IPS-15b (cell line): ENCODE measurements at regions not wholly inside any gene's neighbourhood (a gene's known extent, or its start where the extent isn't known, plus 50 kb on each side); places are given as distances from the start of the nearest gene placed in this dataset.

Source experiments
- H3K27me3 ChIP-seq: one replicate; pipeline ENCODE4 v1.6.1; 2013; ENCODE audit warnings: low read length; ENCODE audit not compliant: control insufficient read depth, insufficient read depth
- H3K36me3 ChIP-seq: one replicate; pipeline ENCODE4 v1.6.1; 2013; ENCODE audit warnings: low read length; ENCODE audit not compliant: control insufficient read depth, insufficient read depth
- H3K4me1 ChIP-seq: one replicate; pipeline ENCODE4 v1.6.1; 2013; ENCODE audit warnings: mild to moderate bottlenecking, low read length; ENCODE audit not compliant: control insufficient read depth, insufficient read depth
- H3K4me3 ChIP-seq: one replicate; pipeline ENCODE4 v1.5.1; 2013; ENCODE audit warnings: low read depth, low read length
- H3K9ac ChIP-seq: one replicate; pipeline ENCODE4 v1.6.1; 2013; ENCODE audit warnings: low read depth, mild to moderate bottlenecking, low read length
- H3K9me3 ChIP-seq: one replicate; pipeline ENCODE4 v1.6.1; 2013; ENCODE audit warnings: mild to moderate bottlenecking, low read length; ENCODE audit not compliant: control insufficient read depth, insufficient read depth

DNA sequence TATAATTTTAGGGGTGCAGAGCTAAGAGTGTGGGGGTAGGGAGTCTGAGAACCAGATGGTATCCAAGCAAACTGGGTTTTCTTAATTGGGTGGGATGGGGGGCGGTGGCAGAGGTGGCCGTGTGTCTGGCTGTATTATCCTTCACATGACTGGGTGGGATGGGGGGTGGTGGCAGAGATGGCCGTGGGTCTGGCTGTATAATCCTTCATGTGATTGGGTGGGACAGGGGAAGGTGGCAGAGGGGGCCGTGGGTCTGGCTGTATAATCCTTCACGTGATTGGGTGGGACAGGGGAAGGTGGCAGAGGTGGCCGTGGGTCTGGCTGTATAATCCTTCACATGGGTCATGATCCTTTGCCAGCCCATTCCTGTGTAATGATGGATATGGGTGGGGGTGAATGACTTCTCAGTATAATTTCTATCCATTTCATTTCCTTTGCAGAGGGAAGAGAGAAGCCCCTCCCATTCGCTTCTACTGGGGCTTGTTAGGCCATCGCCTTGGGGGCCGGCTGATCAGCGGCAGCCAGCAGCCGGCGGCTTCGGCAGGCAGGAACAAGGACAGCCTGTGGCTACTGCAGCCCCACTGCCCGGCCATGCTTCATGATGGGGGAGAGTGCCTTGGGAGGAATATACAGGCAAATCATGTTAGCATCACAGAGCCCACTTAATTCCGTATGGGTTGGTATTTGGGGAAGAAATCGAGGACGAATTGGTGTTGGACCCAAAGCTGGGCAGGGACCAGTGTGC is 179.6 kb upstream of the MKI67 start:
- Histone ChIP-seq H3K9me3 (no peaks in the 10 kb centered on the region), H3K4me3 (no peak overlapping the region), H3K36me3 (no peaks in the 10 kb centered on the region)

DNA sequence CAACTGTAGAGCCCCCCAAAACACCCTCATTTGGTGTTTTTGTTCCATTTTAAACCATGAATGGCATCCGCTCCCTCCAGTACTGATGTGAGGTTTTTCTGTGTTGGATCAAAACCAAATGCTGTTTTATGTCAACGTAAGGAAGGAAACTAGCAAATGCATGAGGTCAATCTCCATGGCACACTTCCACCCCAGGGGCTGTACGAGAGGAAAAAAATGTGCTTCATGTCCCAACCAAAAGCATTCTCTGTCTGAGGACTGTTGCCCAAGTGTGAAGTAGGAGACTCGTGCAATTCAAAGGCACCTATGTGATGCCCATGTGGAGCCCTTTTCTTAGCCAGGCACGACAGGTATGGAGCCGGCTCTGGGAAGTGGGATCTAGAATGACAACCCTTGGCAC is 180.3 kb upstream of the MKI67 start:
- Histone ChIP-seq H3K9me3 (no peaks in the 10 kb centered on the region), H3K4me3 (no peak overlapping the region), H3K36me3 (no peaks in the 10 kb centered on the region), H3K27me3 (no peaks in the 10 kb centered on the region), H3K4me1 (no peaks in the 10 kb centered on the region), H3K9ac (no peak overlapping the region)

More for the DNA sequence above, 179.6 kb upstream of the MKI67 start:
- no peaks in the 10 kb centered on the region for H3K27me3 ChIP-seq
- H3K9ac ChIP-seq = no peak overlapping the region
- H3K4me1 ChIP-seq = no peaks in the 10 kb centered on the region

DNA sequence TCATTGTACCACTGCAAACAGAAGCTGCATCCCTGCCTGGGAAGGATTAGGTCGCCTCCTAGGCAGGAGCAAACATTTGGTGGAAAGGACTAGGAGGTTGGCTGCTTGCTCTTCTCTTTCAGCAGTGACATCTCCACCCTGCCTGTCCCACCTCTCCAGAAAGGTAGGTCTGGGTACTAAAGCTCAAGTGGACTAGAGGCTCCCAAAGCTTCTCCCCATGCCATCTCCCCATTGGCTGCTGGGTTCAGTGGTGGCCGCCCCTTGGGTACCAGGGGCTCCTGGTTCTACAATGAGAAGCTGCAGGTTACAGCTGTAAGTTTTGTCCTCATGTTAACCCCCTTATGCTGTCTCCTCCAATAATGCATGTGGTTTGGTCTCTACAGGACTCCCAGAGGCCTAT is 180.7 kb upstream of the MKI67 start:
- Histone ChIP-seq H3K9me3 (no peaks in the 10 kb centered on the region), H3K36me3 (no peaks in the 10 kb centered on the region), H3K9ac (no peak overlapping the region), H3K4me1 (no peaks in the 10 kb centered on the region), H3K27me3 (no peaks in the 10 kb centered on the region), H3K4me3 (no peak overlapping the region)

DNA sequence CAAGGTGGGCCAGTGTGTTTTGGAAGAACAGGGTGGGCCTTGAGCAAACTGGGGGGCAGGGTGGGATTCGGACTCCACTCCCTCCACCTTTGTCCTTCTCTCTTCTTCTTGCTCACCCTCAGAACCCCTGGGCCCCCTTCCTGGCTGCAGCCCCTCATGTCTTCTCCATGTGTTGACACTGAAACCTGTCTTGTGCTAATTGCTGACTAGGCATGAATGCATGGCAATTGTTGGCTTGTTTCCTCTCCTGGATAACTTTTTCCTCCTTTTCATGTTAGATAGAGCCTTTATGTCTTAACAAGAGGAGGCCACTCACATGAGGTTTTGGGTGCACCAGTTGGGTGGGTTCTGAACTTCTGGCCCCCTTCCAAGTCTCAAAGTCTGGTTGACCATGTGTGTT is 181.6 kb upstream of the MKI67 start:
- Histone ChIP-seq H3K4me3 (no peak overlapping the region), H3K4me1 (no peaks in the 10 kb centered on the region), H3K9ac (no peak overlapping the region), H3K27me3 (no peaks in the 10 kb centered on the region), H3K36me3 (no peaks in the 10 kb centered on the region), H3K9me3 (no peaks in the 10 kb centered on the region)

GRCh38 chr10:128310971-128311658 is 184.9 kb upstream of the MKI67 start:
- no peak overlapping the region for H3K4me3 ChIP-seq
- H3K9me3 ChIP-seq = no peaks in the 10 kb centered on the region
- H3K36me3 ChIP-seq = no peaks in the 10 kb centered on the region
- no peaks in the 10 kb centered on the region for H3K4me1 ChIP-seq
- H3K9ac ChIP-seq = no peak overlapping the region
- no peaks in the 10 kb centered on the region for H3K27me3 ChIP-seq

DNA sequence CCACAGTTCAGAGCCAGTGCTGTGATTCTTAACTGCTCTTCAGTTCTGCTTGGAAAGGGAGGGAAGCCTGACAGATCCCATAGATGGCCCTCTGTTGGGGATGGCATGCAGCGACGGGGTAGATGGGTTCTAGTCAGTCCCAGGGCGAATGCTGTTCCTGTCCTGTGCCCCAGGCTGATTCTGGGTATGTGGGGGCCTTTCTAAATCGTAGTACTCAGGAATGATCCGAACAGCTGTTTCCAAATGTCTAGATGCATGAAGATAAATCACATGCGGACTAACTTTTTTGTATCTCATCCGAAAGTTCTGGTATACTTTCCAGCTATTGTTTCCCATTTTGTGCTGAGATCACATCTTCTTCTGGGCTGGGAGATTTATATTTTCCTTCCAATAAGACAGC is 186.0 kb upstream of the MKI67 start:
- no peak overlapping the region for H3K9ac ChIP-seq
- no peaks in the 10 kb centered on the region for H3K4me1 ChIP-seq
- H3K4me3 ChIP-seq = no peak overlapping the region
- H3K36me3 ChIP-seq = no peaks in the 10 kb centered on the region
- H3K9me3 ChIP-seq = no peaks in the 10 kb centered on the region
- H3K27me3 ChIP-seq = no peaks in the 10 kb centered on the region

DNA sequence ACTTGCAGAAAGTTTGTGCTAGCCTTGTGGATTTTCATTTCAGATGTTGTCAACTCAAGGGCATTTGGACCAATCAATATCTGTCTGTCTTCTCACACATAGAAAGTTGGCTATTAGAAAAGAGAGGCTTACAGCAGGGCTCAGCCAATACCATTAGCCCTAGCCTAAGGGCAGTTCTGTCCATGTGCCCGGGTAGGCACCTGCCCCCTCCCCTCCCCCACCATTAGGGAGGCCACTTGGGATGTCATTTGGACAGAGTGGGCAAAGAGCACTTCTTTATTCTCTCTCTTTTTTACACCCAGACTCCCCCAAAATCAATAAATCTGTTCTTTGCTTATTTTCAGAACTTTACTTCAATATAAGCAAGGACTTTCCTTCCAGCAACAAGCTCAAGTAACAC is 188.5 kb upstream of the MKI67 start:
- no peak overlapping the region for H3K4me3 ChIP-seq

GRCh38 chr10:128316121-128316726 is 190.0 kb upstream of the MKI67 start:
- H3K4me1 ChIP-seq = no peaks in the 10 kb centered on the region
- H3K9me3 ChIP-seq = no peaks in the 10 kb centered on the region
- no peaks in the 10 kb centered on the region for H3K27me3 ChIP-seq
- no peak overlapping the region for H3K4me3 ChIP-seq
- no peaks in the 10 kb centered on the region for H3K36me3 ChIP-seq
- no peak overlapping the region for H3K9ac ChIP-seq

More for the DNA sequence above, 188.5 kb upstream of the MKI67 start:
- H3K4me1 ChIP-seq = no peaks in the 10 kb centered on the region
- no peaks in the 10 kb centered on the region for H3K36me3 ChIP-seq
- H3K9ac ChIP-seq = no peak overlapping the region
- no peaks in the 10 kb centered on the region for H3K9me3 ChIP-seq
- H3K27me3 ChIP-seq = no peaks in the 10 kb centered on the region

- Histone ChIP-seq H3K4me3 (no peak overlapping the region), H3K9me3 (no peaks in the 10 kb centered on the region), H3K36me3 (no peaks in the 10 kb centered on the region), H3K9ac (no peak overlapping the region), H3K4me1 (no peaks in the 10 kb centered on the region), H3K27me3 (no peaks in the 10 kb centered on the region)
Observed at GRCh38 chr10:128316925-128317324, 190.7 kb upstream of the MKI67 start.

DNA sequence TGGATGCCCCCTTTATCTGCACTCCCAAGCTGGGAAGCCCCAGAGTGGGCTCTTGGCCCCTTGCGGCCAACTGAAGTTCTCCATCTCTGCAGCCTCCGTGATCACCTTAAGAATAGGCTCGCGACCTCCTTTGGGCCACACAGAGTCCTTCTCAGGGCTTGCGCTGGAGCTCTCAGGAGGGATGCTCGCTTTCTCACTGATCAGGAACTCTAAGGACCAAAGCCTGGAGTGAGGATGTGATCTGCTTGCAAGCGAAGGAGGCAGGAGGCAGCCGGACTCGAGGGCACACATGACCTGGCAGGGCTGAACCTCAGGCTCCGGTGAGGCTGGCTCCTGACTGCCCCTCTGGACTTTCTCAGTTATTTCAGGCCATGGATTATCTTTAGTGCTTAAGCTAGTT is 192.1 kb upstream of the MKI67 start:
- no peaks in the 10 kb centered on the region for H3K36me3 ChIP-seq
- H3K9me3 ChIP-seq = no peaks in the 10 kb centered on the region
- H3K27me3 ChIP-seq = no peaks in the 10 kb centered on the region
- no peak overlapping the region for H3K4me3 ChIP-seq
- no peak overlapping the region for H3K9ac ChIP-seq
- no peaks in the 10 kb centered on the region for H3K4me1 ChIP-seq

DNA sequence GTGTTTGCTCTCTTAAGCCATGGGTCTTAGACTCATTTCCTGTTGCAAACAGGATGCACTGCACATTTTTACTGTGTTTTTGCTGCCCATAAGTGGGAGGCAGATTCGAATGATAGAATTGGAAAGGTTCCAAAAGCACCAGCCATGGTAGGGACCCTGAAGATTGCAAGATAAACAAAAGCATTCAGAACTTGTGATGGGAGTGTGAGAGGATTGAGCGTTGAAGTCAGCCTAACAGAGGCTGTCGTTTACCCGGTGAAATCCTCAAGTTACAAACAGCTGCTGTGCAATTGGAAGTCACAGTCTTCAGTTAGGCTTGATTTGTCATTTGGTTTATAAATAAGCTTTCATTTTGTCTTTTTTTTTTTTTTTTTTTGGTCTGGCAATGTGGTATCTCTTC is 192.7 kb upstream of the MKI67 start:
- no peaks in the 10 kb centered on the region for H3K27me3 ChIP-seq
- no peak overlapping the region for H3K9ac ChIP-seq
- no peaks in the 10 kb centered on the region for H3K36me3 ChIP-seq
- no peaks in the 10 kb centered on the region for H3K4me1 ChIP-seq
- no peaks in the 10 kb centered on the region for H3K9me3 ChIP-seq
- no peak overlapping the region for H3K4me3 ChIP-seq

- Histone ChIP-seq H3K9ac (no peak overlapping the region), H3K4me3 (no peak overlapping the region), H3K27me3 (no peaks in the 10 kb centered on the region), H3K4me1 (peaks cover 4% of the 10 kb centered on the region), H3K9me3 (no peaks in the 10 kb centered on the region), H3K36me3 (no peaks in the 10 kb centered on the region)
Observed at GRCh38 chr10:128322106-128322505, 195.9 kb upstream of the MKI67 start.
